Tibial artery (tissue), 4 donors: ENCODE measurements at regions not wholly inside any gene's neighbourhood (a gene's known extent, or its start where the extent isn't known, plus 50 kb on each side); places are given as distances from the start of the nearest gene placed in this dataset.

Experiments
- DNase-seq, 2 donors: peaks; one replicate each; pipeline ENCODE4 v3.0.0-alpha.2; 2019
- H3K27ac ChIP-seq, 2 donors: fragments of 200-600 bp; sonication (generic) in 1 of 2; 1 replicate in 1 of 2; 2 replicates in 1 of 2; pipeline ENCODE4 v1.5.1; 2018 to 2019; ENCODE audit warnings: mild to moderate bottlenecking in 1 of 2
- H3K27me3 ChIP-seq, 2 donors: fragments of 200-600 bp; sonication (generic) in 1 of 2; one replicate each; pipeline versions ENCODE4 v1.5.1 to v1.6.0; 2016 to 2019
- H3K36me3 ChIP-seq, 3 donors: fragments of 200-600 bp; sonication (generic) in 2 of 3; one replicate each; pipeline ENCODE4 v1.5.1; 2016 to 2019; ENCODE audit warnings: mild to moderate bottlenecking in 2 of 3
- H3K4me1 ChIP-seq, 4 donors: fragments of 200-600 bp; sonication (generic) in 2 of 4; 1 replicate in 3 of 4; 2 replicates in 1 of 4; pipeline ENCODE4 v1.5.1; 2016 to 2019
- H3K4me3 ChIP-seq, 2 donors: fragments of 200-600 bp; sonication (generic) in 1 of 2; 1 replicate in 1 of 2; 2 replicates in 1 of 2; pipeline ENCODE4 v1.5.1; 2018 to 2019; ENCODE audit warnings: mild to moderate bottlenecking in 2 of 2
- H3K9me3 ChIP-seq, 3 donors: fragments of 200-600 bp; sonication (generic) in 1 of 3; one replicate each; pipeline ENCODE4 v1.5.1; 2016 to 2019
- CTCF ChIP-seq, 2 experiments: fragments of 200-600 bp in 1 of 2; fragments of 450-650 bp in 1 of 2; IDR thresholded peaks; one replicate each; pipeline ENCODE4 v1.5.1; 2017 to 2019; ENCODE audit warnings: antibody characterized with exemption in 2 of 2, mild to moderate bottlenecking in 1 of 2, moderate library complexity in 1 of 2
- intact Hi-C: fragments of 100-400 bp; cut with DNase I; formaldehyde crosslinking; loops from one replicate; pipeline ENCODE4 v1.15.0; 2023; ENCODE audit warnings: low total_unique reads

GRCh38 chr11:69921128-69922014 is 102.2 kb upstream of the FGF3 start:
- no peaks in the 10 kb centered on the region for H3K9me3 ChIP-seq
- peaks cover 7 to 40% (median 29%) of the 10 kb centered on the region in 4 donors for H3K4me1 ChIP-seq
- no peak overlapping the region for H3K27ac ChIP-seq
- DNase-seq = peak; percentile 17 to 58
- intact Hi-C loops = no loop called here
- H3K36me3 ChIP-seq = no peaks in the 10 kb centered on the region
- no peaks in the 10 kb centered on the region for H3K27me3 ChIP-seq
- TF ChIP-seq CTCF (IDR thresholded peaks at IDR 0.05) = no peak
- no peak overlapping the region for H3K4me3 ChIP-seq

GRCh38 chr11:69922015-69922595 is 102.9 kb upstream of the FGF3 start:
- Histone ChIP-seq H3K9me3 (no peaks in the 10 kb centered on the region), H3K4me1 (peaks cover 7 to 37% (median 26%) of the 10 kb centered on the region in 4 donors), H3K27me3 (no peaks in the 10 kb centered on the region), H3K36me3 (no peaks in the 10 kb centered on the region), H3K27ac (no peak overlapping the region), H3K4me3 (no peak overlapping the region)
- TF ChIP-seq CTCF (IDR thresholded peaks at IDR 0.05) = no peak
- peak; percentile 16 to 61 for DNase-seq
- intact Hi-C loops = no loop called here

- Histone ChIP-seq H3K4me1 (peaks cover 7 to 32% (median 23%) of the 10 kb centered on the region in 4 donors), H3K27me3 (no peaks in the 10 kb centered on the region), H3K4me3 (no peak overlapping the region), H3K36me3 (no peaks in the 10 kb centered on the region), H3K27ac (no peak overlapping the region), H3K9me3 (no peaks in the 10 kb centered on the region)
- no peak for TF ChIP-seq CTCF (IDR thresholded peaks at IDR 0.05)
- peak; percentile 4 to 41 for DNase-seq
- intact Hi-C loops = no loop called here
These were observed 103.4 kb upstream of the FGF3 start for GRCh38 chr11:69922596-69923111.

- intact Hi-C loops = no loop called here
- TF ChIP-seq CTCF (IDR thresholded peaks at IDR 0.05) = no peak
- no peaks in the 10 kb centered on the region for H3K27me3 ChIP-seq
These were observed 104.0 kb upstream of the FGF3 start for GRCh38 chr11:69923196-69923595.

GRCh38 chr11:69923641-69924307 is 104.6 kb upstream of the FGF3 start:
- no peaks in the 10 kb centered on the region for H3K36me3 ChIP-seq
- TF ChIP-seq CTCF (IDR thresholded peaks at IDR 0.05) = no peak
- peaks cover 0 to 23% (median 14%) of the 10 kb centered on the region in 4 donors for H3K4me1 ChIP-seq
- H3K27me3 ChIP-seq = no peaks in the 10 kb centered on the region
- H3K27ac ChIP-seq = no peak overlapping the region
- intact Hi-C loops = no loop called here
- no peak overlapping the region for H3K4me3 ChIP-seq
- peak; percentile 11 to 52 for DNase-seq
- no peaks in the 10 kb centered on the region for H3K9me3 ChIP-seq

More at GRCh38 chr11:69923196-69923595, 104.0 kb upstream of the FGF3 start:
- H3K9me3 ChIP-seq = no peaks in the 10 kb centered on the region
- no peak overlapping the region for H3K27ac ChIP-seq
- no peak overlapping the region for H3K4me3 ChIP-seq
- peak; percentile 15 to 41 for DNase-seq
- H3K36me3 ChIP-seq = no peaks in the 10 kb centered on the region
- peaks cover 5 to 29% (median 19%) of the 10 kb centered on the region in 4 donors for H3K4me1 ChIP-seq
